ENCODE measurements at regions not wholly inside any gene's neighbourhood (a gene's known extent, or its start where the extent isn't known, plus 50 kb on each side); places are given as distances from the start of the nearest gene placed in this dataset.
"Not testable (repeated sequence)": the region's sequence is repeated elsewhere in the genome, so short reads cannot be mapped to it uniquely, and the experiment has no call there.

GRCh38 chr6:72466971-72467566 is 154.8 kb upstream of the KCNQ5 start:
- DNase-seq (ENCODE audit: low read depth, low spot score): no peak
- no peak for TF ChIP-seq CTCF (IDR thresholded peaks at IDR 0.05; ENCODE audit: insufficient read depth, low read length, missing control alignments)
- ChIA-PET POLR2A (no interaction called here), CTCF (no interaction called here)
- H3K4me3 ChIP-seq (ENCODE audit: low read depth, low read length): no peak overlapping the region

GRCh38 chr6:72469406-72469983 is 152.4 kb upstream of the KCNQ5 start:
- DNase-seq (ENCODE audit: low read depth, low spot score); POLR2A ChIA-PET; H3K4me3 ChIP-seq (ENCODE audit: low read depth, low read length): not testable (repeated sequence)
- CTCF ChIA-PET: interaction anchor here (1.4 kb wide), 1 partner anchor 18 kb away, joined by 6 read pairs; no protein-coding TSS in a partner anchor

DNA sequence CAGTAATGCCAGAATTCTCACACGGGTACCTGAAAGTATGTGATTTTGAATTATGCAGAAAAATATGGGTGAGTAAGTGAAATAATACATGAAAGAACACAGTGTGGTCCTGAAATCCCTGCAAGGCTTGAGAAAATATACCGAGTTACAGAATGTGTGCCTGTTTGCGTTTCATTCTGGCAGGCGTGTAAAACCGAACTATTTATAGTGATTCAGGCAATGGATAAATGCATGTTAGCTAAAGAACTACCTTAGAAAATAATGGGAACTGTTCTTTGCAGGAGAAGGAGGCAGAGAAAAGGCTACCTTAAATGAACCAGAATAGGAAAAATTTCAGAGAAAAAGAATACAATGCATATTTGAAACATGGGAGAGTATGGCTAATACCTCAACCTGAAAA is 145.8 kb upstream of the KCNQ5 start:
- ChIA-PET POLR2A (no interaction called here), CTCF (no interaction called here)
- H3K4me3 ChIP-seq (ENCODE audit: low read depth, low read length): no peak overlapping the region
- no peak for DNase-seq (ENCODE audit: low read depth, low spot score)
- TF ChIP-seq CTCF (IDR thresholded peaks at IDR 0.05; ENCODE audit: insufficient read depth, low read length, missing control alignments): no peak

GRCh38 chr6:72476646-72477045 is 145.2 kb upstream of the KCNQ5 start:
- DNase-seq (ENCODE audit: low read depth, low spot score): no peak
- ChIA-PET CTCF (interaction anchor here (0.6 kb wide), 1 partner anchor 21 kb away, joined by 3 read pairs; no protein-coding TSS in a partner anchor), POLR2A (no interaction called here)
- TF ChIP-seq CTCF (IDR thresholded peaks at IDR 0.05; ENCODE audit: insufficient read depth, low read length, missing control alignments): no peak
- H3K4me3 ChIP-seq (ENCODE audit: low read depth, low read length): no peak overlapping the region

DNA sequence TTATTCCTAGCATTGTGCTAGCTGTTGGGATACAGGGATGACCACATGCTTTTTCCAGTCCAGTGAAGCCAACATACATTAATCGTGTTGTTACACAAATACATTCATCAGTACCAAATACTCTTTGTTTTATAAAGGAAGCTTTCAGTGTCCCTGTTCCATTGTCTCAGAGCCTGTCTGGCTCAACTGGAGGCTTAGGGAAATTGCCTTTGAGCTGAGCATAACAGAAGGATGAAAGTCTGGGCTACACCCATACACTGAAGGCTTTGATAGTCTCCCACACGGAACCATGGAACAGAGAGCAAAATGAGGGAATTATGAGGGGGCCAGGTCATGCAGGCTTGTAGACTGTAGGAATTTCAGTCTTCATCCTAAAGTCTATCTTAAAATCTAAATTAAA is 126.4 kb upstream of the KCNQ5 start:
- no peak for TF ChIP-seq CTCF (IDR thresholded peaks at IDR 0.05; ENCODE audit: insufficient read depth, low read length, missing control alignments)
- H3K4me3 ChIP-seq (ENCODE audit: low read depth, low read length): no peak overlapping the region
- ChIA-PET POLR2A (no interaction called here), CTCF (no interaction called here)
- no peak for DNase-seq (ENCODE audit: low read depth, low spot score)

DNA sequence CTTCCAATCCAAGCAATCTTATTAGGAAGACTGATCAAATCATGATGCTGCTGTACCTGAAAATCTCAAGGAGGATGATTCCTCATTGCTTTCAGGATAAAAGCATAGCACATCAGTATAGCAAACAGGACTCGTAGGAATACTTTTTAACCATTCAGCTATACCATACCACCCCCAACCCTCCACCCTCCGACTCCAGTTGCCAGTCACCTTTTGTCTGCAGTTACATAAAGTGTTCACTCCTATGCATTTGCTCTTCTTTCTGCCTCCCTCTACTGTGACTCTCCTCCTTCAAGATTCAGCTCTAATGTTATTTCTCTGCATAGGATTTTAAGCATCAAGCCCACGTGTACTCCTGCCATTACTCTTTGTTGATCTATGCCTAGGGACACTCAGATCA is 124.7 kb upstream of the KCNQ5 start:
- no peak overlapping the region for H3K4me3 ChIP-seq (ENCODE audit: low read depth, low read length)
- ChIA-PET CTCF (no interaction called here), POLR2A (no interaction called here)
- TF ChIP-seq CTCF (IDR thresholded peaks at IDR 0.05; ENCODE audit: insufficient read depth, low read length, missing control alignments): no peak
- DNase-seq (ENCODE audit: low read depth, low spot score): no peak

DNA sequence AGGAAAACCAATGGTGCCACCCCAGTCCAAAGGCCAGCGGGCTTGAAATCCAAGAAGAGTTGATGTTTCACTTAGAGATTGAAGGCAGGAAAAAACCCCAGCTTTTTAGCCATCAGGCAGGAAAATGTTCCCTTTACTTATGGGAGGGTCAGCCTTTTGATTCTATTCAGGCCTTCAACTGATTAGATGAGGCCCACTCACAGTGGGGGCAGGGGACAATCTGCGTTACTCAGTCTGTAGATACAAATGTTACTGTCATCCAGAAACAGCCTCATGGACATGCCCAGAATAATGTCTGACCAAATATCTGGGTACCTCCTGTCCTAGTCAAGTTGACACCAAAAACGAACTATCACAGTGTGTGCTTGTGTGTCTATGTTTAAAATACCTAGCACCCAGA is 121.2 kb upstream of the KCNQ5 start:
- no peak for TF ChIP-seq CTCF (IDR thresholded peaks at IDR 0.05; ENCODE audit: insufficient read depth, low read length, missing control alignments)
- DNase-seq (ENCODE audit: low read depth, low spot score): no peak
- H3K4me3 ChIP-seq (ENCODE audit: low read depth, low read length): no peak overlapping the region
- ChIA-PET CTCF (no interaction called here), POLR2A (no interaction called here)
